Eye (tissue), 1 donor: ENCODE measurements at regions not wholly inside any gene's neighbourhood (a gene's known extent, or its start where the extent isn't known, plus 50 kb on each side); places are given as distances from the start of the nearest gene placed in this dataset.
A peak's percentile ranks its signal among the peaks of the same experiment; 100 is the strongest.

Experiments
- DNase-seq: peaks from one replicate; pipeline ENCODE4 v3.0.0-alpha.2; 2015

DNA sequence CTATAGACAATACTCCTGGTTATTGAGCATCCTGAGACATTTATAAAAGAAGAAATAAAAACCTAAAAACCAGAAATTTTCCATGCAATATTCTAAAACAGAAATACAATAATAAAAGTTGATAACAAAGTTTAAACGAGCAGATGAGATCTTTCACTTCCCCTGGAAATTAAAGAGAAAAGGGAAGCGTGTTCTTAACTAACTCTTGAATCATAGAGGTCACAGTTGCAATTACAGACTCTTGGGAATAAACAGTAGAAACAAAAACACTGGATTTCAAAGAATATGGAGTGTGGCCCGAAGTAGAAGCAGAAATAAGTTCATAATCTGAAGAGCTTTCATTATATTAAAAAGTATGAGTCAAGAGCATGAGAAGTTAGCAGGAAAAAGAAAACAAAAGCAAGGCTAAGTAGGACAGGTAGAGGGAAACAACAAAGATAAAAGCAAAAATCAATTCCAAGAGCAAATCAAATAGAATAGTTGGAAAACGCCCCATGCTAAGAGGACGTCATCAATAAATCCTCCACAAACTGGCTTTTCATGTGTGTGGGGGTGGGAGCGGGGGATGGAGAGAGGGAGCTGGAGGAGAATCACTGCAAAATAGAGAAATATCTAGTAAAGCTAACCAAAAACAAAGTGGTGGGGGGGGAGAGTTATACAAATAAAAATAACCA lies 55.2 kb upstream of the C10orf71 start:
- no peak for DNase-seq

DNA sequence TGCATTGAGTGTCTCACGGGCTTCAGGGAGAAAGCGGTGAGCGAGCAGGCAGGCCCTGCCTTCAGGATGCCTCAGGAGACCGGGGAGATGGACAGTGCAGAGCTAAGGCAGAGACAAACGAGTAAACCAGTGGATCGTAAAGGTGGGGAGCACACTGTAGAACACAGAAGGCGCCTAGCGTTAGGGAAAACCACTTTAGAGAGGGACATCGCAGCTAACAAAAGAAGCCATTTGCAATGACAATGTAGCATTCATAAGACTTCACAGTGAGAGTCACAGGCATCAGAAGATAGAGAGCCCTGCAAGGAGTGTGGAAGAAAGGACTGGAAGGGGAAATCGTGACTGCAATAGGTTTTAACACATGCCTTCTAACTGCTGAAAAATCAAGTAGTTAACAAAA lies 54.9 kb upstream of the TMEM273 start:
- DNase-seq: no peak

DNA sequence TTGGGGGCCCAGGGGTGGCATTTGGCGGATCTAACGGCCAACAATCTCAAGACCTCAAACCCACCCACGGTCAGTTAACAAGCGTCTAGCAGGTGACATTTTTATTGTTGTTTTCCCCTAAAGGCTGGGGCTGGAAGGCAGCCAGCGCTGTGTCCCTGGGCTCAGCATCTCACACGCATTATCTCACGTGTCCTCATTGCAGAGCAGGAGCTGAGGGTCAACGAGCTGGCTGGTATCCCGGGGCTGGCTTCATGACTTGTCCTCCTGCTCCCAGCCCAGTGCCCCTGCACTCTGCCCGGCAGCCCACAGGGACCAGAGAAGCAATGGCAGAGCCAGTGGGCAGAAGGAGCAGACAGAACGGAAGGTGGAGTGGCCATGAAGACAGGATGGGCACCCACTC lies 54.4 kb upstream of the TMEM273 start:
- DNase-seq: no peak

DNA sequence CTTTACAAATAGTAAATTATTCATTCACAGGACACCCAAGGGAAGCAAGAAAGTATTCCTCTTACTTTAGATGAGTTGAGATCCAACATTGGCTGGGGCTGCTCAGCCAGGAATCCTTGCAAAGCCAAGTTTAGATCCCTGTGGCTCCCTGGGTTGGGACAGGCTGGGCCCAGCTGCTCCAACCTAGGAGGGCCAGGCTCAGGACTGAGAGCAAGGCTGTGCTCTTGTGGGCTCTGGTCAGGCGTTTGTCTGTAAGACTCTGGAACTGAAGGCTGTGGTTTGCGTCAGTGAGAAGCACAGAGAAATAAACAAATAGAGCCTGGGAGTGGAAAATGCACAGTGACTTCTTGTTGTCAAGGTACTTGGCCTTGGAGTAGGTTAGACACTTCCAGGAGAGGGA lies 53.2 kb upstream of the TMEM273 start:
- peak; percentile 31 for DNase-seq

DNA sequence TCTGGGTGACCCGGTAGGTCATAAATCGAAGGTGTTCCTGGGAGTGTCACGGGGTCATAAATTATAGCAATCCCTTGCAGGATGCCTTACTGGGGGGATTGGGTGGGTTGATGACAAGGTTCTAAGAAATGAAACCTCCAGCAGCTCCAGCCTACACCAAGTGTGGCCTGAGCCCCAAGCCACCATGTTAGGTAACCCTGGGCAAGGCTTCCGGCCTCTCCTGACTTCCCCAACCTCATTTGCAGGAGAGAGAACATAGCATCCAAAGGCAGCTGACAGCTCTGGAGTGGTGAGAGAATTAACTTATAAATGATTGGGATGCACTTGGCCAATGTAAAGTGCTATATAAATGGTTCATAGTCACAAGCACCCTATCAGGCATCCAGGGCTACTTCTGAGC lies 52.8 kb upstream of the TMEM273 start:
- DNase-seq: no peak
